HG03060 (cell line): ENCODE measurements at regions not wholly inside any gene's neighbourhood (a gene's known extent, or its start where the extent isn't known, plus 50 kb on each side); places are given as distances from the start of the nearest gene placed in this dataset.
"Not testable (repeated sequence)": the region's sequence is repeated elsewhere in the genome, so short reads cannot be mapped to it uniquely, and the experiment has no call there.

ENCODE experiments used
- ATAC-seq: cut with Tn5 transposase; IDR thresholded peaks from one replicate; pipeline ENCODE4 v1.9.1; 2021; ENCODE audit warnings: low read depth, moderate number of reproducible peaks; ENCODE audit not compliant: unreplicated experiment

- no peak for ATAC-seq
Observed at GRCh38 chr3:110628650-110629301, 442.8 kb upstream of the NECTIN3 start.

GRCh38 chr3:110629917-110630316, 441.7 kb upstream of the NECTIN3 start:
- no peak for ATAC-seq

GRCh38 chr3:110644203-110644602, 427.4 kb upstream of the NECTIN3 start:
- no peak for ATAC-seq

- ATAC-seq: no peak
Observed at GRCh38 chr3:110646055-110646454, 425.6 kb upstream of the NECTIN3 start.

- ATAC-seq: no peak
Observed at GRCh38 chr3:110646496-110646895, 425.1 kb upstream of the NECTIN3 start.

- no peak for ATAC-seq
Observed at GRCh38 chr3:110647586-110647985, 424.0 kb upstream of the NECTIN3 start.

GRCh38 chr3:110650741-110651140, 420.9 kb upstream of the NECTIN3 start:
- ATAC-seq: no peak

GRCh38 chr3:110654843-110655502, 416.6 kb upstream of the NECTIN3 start:
- ATAC-seq: no peak

- ATAC-seq: no peak
Observed at GRCh38 chr3:110656394-110657025, 415.1 kb upstream of the NECTIN3 start.

GRCh38 chr3:110664148-110664547, 407.5 kb upstream of the NECTIN3 start:
- ATAC-seq: no peak

- ATAC-seq: no peak
Observed at GRCh38 chr3:110666495-110666894, 405.1 kb upstream of the NECTIN3 start.

- ATAC-seq: no peak
Observed at GRCh38 chr3:110667216-110667615, 404.4 kb upstream of the NECTIN3 start.

GRCh38 chr3:110670407-110670806, 401.2 kb upstream of the NECTIN3 start:
- no peak for ATAC-seq

GRCh38 chr3:110677506-110677905, 394.1 kb upstream of the NECTIN3 start:
- no peak for ATAC-seq

- no peak for ATAC-seq
Observed at GRCh38 chr3:110679285-110679684, 392.3 kb upstream of the NECTIN3 start.

- ATAC-seq: no peak
Observed at GRCh38 chr3:110680450-110680849, 391.2 kb upstream of the NECTIN3 start.

- no peak for ATAC-seq
Observed at GRCh38 chr3:110684466-110684865, 387.1 kb upstream of the NECTIN3 start.

- ATAC-seq: no peak
Observed at GRCh38 chr3:110685630-110686029, 386.0 kb upstream of the NECTIN3 start.

GRCh38 chr3:110686701-110687100, 384.9 kb upstream of the NECTIN3 start:
- no peak for ATAC-seq

- ATAC-seq: no peak
Observed at GRCh38 chr3:110687138-110687537, 384.5 kb upstream of the NECTIN3 start.

GRCh38 chr3:110697961-110698360, 373.7 kb upstream of the NECTIN3 start:
- no peak for ATAC-seq

- ATAC-seq: not testable (repeated sequence)
Observed at GRCh38 chr3:110704332-110704731, 367.3 kb upstream of the NECTIN3 start.
